Posterior cingulate gyrus (tissue), 11 donors: ENCODE measurements at regions not wholly inside any gene's neighbourhood (a gene's known extent, or its start where the extent isn't known, plus 50 kb on each side); places are given as distances from the start of the nearest gene placed in this dataset.

ENCODE experiments used
- DNase-seq, 10 donors: peaks; one replicate each; pipeline versions ENCODE4 v3.0.0 to v3.0.0-alpha.2; 2020 to 2021; ENCODE audit warnings: mixed read lengths in 3 of 10
- intact Hi-C: fragments of 100-400 bp; cut with DNase I; formaldehyde crosslinking; loops from one replicate; pipeline ENCODE4 v1.15.1; 2023

DNA sequence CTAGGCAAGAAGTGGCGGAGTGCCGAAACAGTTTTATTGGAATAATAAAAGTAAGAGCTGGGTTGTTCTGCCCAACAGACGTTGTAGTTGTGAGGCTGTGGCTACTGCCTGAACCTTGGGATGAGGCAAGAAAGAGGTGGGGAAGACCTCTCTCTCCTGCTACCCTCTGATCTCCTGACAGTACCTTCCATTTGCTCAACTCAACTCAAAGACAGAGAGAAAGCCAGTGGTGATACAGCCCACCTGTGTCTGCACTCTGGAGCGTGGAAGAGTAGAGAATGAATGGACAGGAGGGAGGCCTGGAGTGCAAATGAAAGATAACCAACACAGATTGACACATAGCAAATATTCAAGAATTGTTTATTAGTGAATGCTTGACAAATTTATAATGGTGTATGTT lies 590.3 kb downstream of the NYAP2 start:
- no peak for DNase-seq

DNA sequence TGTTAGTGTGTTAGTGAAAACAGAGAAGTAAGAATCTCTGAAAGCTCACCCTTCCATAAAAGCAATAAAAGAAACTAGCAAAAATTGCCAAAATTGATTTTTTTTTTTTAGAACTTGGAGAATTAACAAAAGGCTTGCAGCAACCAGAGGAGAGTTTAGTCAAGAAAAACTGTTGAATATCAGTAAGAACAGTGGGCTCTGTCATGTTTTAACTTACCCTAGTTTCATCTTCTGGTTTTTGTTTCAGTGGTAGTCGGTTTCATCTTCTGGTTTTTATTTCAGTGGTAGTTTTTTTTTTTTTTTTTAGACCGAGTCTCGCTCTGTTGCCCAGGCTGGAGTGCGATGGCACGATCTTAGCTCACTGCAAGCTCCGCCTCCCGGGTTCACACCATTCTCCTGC lies 580.9 kb downstream of the NYAP2 start:
- no peak for DNase-seq
- intact Hi-C loops, result no loop called here

More for the DNA sequence above, 590.3 kb downstream of the NYAP2 start:
- intact Hi-C loops, result no loop called here

DNA sequence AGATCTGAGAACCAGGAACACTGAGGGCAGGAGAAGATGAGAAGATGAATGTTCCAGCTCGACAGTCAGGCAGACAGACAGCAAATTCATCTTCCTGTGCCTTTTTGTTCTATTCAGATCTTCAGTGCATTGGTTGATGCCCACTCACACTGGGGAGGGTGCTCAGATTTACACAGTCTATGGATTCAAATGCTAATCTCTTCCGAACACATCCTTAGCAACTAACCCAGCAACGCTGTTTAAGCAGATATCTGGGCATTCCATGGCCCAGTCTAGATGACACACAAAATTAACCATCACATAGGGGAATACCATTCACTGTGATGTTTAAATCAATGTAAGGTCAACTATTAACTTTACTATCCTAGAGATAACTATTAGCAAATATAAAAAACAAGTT lies 571.9 kb downstream of the NYAP2 start:
- intact Hi-C loops, result no loop called here
- no peak for DNase-seq

DNA sequence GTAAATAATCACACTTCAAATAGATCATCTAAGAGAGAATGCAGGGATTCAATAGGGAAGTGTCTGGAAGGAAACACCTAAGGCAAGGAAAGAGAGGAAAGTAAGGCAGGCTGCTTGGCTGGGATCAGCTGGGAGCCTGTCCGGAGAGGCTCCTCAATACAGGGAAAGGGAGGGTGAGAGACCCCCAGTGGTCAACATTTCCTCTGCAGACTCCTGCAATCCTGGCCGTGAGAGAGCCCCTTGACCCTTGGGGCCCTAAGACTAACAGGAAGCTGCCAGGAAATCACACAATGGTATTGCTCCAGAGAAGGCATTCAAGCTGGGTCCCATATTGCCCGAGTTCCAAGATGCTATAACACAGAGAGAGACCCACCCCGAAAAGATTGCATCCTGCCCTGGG lies 549.4 kb downstream of the NYAP2 start:
- intact Hi-C loops, result no loop called here
- no peak for DNase-seq

DNA sequence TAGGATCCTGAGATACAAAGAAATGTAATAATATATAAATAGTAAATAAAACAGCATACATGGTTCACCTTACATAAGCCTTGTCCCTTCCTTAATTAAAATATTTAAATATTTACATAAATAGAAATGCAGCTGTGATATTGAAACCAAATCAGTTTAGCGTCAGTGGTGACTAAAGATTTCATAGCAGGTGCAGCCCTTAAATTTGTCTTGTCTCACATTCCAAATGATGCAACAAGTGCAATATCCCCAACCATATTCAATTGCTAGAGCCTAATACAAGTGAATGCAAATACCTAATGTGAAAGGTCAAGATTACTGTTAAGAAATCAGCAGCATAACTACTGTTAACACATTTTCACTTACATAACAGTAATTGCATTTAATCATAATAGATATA lies 539.5 kb downstream of the NYAP2 start:
- no peak for DNase-seq

DNA sequence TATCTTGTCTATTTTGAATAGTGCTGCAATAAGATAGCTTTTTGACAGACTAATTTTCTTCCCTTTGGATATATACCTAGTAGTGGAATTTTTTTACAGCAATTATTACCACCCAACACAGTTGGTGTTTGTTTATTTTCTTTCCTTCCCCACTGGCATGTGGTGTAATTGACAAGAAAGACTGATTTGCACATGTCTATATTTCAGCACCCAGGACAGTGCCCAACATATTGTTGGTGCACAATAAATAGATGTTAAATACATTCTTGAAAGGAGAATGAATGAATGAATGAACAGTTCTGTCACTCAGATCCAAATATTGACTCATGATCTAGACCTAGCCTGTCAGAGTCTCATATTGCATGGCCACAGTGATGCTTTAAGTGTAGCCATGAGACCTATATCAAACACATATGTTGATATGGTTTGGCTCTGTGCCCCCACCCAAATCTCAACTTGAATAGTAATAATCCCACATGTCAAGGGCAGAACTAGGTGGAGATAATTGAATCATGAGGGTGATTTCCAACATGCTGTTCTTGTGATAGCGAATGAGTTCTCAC lies 538.2 kb downstream of the NYAP2 start:
- no peak for DNase-seq
- intact Hi-C loops, result no loop called here

More for the DNA sequence above, 539.5 kb downstream of the NYAP2 start:
- intact Hi-C loops, result no loop called here

DNA sequence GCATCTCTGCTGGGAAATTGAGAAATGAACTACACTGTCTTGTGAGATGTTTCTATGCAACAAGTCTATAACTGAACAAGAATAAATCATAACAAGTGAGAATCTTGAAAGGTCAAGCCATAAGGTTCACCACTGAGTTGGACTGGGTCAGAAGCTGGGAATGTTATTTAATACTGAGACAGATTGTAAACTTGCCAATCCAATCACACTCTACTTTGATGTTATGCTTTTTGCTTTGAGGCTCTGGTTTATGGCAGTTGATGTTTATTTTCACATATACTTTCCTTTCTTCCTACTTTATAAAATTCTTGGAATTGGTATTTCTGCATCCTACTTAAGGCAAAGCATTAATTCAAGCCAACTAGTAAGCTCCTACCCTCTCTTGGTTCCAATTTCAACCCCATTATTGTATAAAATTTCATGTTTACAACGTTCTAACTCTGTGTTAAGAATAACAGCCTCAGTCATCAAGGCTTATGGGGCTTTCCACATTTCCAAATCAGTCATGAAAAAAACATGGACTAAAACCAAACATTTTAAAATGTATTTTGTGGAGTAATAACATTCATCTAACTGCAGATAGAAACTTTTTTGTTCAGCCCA lies 533.4 kb downstream of the NYAP2 start:
- intact Hi-C loops, result no loop called here
- DNase-seq, result no peak

DNA sequence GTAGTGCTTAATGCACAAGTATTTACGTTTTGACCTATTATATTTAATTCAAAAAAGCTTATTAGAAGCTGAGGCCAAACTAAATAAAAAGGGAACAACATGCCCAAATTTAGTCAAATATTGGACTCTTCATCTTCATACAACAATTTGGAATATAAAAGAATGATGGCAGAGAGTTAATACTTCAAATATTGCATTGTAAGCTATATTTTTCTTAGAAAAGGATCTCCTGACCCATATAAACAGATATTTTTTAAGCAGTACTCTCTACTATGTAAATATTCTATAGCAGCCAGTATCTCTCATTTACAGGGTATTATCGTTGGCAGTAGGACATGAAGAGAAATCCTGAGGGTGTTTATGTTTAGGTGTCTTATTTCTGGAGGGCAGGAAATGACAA lies 531.2 kb downstream of the NYAP2 start:
- no peak for DNase-seq
- intact Hi-C loops, result no loop called here

DNA sequence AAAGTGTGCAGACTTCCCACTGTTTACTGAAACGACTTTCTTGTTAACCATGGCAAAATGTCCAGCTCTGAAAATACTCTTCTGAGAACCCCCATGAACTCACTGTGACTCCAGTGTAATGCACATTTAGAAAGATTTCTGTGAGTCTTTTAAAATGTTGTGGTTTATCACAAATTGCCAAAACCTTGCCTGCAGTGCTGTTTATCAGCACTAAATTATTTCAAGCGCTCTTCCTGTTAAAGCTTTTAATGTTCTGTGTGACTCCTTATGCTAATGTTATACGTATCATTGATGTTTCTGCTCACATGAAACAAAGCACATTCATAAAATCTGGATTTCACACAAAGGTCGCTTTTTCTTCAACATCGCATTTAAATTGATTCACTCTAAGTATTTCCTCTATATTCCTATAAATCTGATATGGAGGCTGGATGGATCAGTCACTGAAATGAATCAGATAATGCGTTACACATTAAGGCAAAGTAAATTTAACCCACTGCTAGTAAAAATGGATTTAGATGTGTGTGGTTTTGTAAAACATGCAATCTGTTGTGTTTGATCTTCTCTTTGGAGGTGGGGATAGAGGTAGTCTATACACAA lies 521.2 kb downstream of the NYAP2 start:
- intact Hi-C loops, result no loop called here

DNA sequence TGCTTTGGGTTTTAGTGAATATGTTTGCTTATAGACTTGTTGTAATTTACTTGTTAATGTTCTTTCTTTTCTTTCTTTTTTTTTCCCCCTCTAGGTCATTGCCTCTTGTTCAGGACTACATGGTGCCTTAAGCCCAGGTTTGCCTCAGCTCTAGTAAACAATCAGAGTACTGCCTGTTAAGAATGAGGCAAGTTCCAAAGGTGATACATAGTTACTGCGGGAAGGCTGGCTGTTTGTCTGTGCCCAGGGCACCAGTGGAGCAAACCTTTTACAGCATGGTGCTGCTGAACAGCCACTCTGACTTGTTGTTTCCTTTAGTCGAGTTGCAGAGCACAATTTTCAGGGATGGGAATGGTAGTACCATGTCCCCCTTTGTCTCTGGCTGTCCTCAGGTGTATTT lies 517.2 kb downstream of the NYAP2 start:
- intact Hi-C loops, result no loop called here
- DNase-seq, result no peak

More for the DNA sequence above, 521.2 kb downstream of the NYAP2 start:
- DNase-seq, result no peak

DNA sequence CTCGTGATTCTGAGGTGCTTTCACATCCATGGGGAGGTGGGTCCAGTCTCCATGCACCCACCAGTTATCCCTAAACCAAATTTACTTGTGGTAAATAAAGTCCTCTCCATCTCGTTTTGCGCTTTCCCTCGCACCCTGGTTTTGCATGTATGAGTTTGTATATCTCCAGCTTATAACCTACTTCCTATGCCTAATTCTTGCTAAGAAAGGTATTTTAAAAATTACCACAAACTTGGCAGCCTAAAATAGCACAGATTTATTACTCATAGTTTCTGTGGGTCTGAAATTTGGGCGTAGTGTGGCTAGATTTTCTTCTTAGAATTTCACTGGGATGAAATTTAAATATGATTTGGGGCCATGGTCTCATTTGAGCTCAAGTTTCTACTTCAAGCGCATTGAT lies 511.5 kb downstream of the NYAP2 start:
- no peak for DNase-seq
- intact Hi-C loops, result no loop called here

DNA sequence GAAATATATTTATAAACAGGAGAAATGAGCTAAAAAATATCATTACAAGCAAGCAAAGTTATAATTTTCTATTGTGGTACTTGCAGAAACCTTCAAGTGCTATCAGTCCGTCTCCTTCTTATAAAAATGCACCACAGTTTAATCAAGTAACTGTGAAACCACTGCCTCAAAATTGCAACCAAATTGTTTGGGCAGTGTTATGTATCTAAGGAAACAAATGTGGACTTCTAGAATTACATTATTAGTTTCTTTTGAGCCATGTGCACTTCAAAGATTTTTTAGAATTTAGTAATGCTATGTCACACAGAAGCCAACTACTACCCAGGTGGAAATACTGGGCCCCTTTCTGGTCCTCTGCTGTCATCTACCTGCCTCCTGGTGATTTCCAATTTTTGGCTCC lies 495.6 kb downstream of the NYAP2 start:
- intact Hi-C loops, result loop anchor here (10.0 kb wide), 1 partner anchor 1210 kb away; no protein-coding TSS in a partner anchor
- DNase-seq, result no peak

DNA sequence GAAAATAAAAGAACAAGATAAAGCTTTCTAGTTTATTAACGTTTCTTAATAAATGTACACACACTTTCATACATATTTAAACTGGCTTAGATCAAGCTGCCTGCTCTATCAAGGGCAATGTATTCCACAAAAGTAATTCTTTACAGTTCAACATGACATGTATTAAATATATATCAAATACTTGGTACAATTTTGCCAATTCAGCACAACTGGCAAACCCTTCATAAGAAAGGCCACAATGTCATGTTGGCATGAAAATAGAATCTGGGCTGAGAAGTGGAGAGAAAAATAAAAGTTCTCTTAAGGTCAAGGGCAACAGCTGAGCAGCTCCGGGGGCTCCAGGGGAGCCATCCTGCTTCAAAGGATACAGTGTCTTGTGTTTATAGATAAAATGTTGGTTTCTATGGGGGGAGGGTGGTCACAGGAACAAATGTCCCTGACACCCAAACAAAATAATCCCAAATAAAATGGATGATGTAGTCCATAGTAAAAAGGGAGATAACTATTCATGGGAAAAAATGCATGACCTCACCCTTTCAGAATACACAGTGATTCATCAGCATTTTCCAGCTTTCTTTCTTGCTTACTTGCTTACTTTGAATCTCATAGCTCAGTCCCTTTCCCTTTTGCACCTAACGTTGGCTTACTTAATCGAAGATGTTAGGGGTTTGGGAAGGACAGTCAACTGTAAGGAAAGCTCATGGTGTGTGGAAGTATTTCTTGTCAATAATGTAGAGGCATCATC lies 494.9 kb downstream of the NYAP2 start:
- no peak for DNase-seq
- intact Hi-C loops, result loop anchor here (5.0 to 10.0 kb wide), 3 partner anchors 908 to 1210 kb away; no protein-coding TSS in a partner anchor

DNA sequence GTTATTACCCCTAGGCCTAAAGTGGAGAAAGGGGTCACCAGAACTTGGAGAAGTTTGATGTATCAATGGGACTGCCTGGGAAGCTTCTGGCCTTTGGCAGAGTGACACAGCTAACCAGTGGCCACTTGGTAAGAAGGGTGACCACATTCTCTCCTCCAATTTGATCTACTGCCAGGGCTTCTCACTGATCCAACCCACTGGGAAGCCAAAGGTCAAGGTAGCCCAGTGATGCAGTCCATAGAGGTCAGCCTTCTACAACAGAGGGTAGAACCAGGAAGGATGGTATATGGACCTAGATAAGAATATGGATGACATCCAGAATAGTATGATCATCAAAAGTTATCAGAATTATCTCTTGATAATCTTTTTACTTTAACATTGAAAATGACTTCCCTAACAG lies 493.6 kb downstream of the NYAP2 start:
- intact Hi-C loops, result loop anchor here (5.0 to 10.0 kb wide), 3 partner anchors 909 to 1212 kb away; no protein-coding TSS in a partner anchor
- no peak for DNase-seq

DNA sequence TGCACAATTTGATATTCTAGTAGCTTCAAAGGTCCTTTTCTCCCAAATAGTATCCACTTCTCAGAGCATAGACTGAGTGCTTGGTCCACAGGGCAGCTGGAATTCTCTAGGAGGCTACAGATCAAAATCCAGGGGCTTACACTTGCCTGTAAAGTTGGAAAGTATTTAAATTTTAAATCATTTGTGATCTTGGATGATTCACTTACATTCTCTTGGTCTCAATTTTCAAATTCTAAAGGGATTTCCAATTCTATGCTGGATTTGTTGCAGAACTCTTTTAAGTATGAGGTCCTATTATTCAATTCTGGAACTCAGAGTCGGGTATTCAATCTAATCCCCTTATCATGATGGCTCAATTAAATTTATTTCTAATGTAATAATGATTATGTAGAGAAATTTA lies 492.3 kb downstream of the NYAP2 start:
- intact Hi-C loops, result loop anchor here (5.0 to 10.0 kb wide), 3 partner anchors 911 to 1213 kb away; no protein-coding TSS in a partner anchor
- no peak for DNase-seq

DNA sequence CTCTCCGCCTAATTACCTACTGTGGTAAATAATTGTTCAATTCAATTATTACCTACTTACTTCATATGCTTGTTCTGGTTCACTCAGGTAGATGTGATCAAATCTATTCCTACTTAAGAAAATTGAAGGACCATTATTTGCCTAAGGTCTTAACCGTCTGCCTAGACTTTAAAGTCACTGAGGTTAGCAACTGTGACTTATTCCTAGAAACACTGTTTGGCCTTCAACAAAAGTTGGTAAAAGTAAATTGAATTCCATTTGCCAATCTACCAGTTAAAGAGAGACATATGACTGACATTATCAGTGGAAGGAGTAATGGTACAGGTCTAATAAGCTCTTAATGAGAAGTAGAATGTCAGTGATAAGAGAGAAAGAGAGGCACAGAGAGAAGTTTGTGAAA lies 491.5 kb downstream of the NYAP2 start:
- no peak for DNase-seq
- intact Hi-C loops, result loop anchor here (5.0 to 10.0 kb wide), 3 partner anchors 911 to 1214 kb away; no protein-coding TSS in a partner anchor

DNA sequence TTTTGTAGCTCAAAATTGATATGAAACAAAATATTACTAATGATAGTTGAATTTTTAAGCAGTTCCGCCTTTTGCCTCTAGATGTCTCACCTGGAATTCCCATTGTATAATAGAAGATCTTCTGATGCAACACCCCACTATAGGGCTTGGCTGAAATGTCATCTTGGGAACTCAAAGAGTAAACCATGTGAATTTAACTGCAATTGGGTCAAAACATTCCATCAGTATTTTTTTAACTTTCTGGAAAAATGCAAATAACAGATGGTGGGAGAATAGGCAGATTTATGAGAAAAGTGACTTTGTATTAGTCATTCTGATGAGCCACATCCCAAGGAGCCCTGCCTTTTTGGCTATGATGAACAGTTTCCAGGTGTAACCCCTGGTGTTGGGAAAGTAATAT lies 489.9 kb downstream of the NYAP2 start:
- DNase-seq, result no peak
- intact Hi-C loops, result no loop called here

DNA sequence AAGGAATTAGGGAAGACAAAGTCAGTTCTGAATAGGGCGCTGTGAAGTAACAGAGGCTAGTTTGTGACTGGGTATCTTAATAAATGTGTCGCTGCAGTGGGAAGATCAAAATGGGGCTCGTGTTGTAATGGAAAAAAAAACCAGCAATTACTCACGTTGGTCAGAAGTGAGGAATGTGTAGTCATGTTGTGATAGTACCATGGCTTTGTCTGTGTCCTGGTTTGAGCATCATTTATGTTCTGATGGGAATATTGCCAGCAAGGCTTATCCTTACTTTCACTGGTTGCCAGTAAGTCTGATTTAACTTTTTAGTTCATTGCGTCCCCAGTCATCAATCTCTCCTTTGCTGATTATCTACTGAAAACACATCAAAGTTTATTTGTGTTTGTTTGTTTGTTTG lies 467.6 kb downstream of the NYAP2 start:
- no peak for DNase-seq
- intact Hi-C loops, result no loop called here

DNA sequence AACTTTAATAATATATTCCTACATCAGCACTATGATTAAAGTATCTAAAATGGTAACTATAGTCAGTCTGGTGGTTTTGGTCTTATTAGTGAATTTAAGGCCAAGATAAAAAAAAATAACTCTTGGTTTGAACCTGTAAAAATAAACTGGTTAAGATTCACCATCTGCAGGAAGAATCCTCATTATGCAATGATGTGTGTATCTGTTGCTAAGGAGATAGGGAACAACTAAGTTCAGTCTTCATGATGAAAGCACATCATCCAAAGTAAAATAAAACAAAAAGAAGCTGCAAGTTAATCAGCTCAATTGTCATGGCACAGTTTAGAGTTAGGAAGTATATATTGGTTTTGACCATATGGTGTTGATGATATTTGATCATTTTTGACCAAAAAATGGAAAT lies 466.0 kb downstream of the NYAP2 start:
- intact Hi-C loops, result no loop called here

DNA sequence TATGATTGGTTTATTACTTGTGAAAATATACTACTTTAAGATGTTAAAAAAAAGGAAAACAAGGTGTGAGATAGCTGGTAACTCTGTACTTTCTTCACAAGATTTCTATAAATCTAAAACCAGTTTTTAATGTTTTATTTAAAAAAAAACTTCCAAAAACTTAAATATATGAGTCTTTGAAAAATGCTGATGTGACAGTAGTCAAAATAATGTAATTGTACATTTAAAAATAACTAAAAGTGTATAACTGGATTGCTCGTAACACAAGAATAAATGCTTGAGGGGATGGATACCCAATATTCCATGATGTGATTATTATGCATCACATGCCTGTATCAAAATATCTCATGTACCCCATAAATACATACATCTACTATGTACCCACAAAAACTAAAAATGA lies 464.9 kb downstream of the NYAP2 start:
- intact Hi-C loops, result no loop called here
- no peak for DNase-seq

More for the DNA sequence above, 466.0 kb downstream of the NYAP2 start:
- no peak for DNase-seq

DNA sequence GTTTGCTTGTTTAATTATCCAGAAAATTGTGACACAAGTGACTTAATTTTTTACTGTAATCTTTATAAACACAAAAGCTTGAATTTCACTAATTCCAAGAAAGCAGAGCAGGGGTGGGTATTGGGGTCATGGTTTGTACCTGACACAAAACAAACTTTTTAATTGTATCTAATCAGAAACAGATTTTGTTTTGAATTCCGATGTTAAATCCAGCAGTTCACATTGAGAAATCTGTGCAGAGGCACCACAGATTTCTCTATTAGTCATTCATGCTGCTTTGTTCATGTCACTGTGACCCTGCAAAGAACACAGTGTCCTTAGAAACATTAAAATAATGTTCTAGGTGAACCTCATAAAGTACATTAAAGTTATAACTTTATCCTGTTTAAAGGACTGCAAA lies 443.4 kb downstream of the NYAP2 start:
- DNase-seq, result no peak
- intact Hi-C loops, result no loop called here
